Breast epithelium (tissue), 4 donors: ENCODE measurements at regions not wholly inside any gene's neighbourhood (a gene's known extent, or its start where the extent isn't known, plus 50 kb on each side); places are given as distances from the start of the nearest gene placed in this dataset.

Experiments
- DNase-seq, 2 donors: peaks; one replicate each; pipeline ENCODE4 v3.0.0-alpha.2; 2019; ENCODE audit warnings: low spot score in 2 of 2
- H3K27ac ChIP-seq, 2 donors: fragments of 200-600 bp; sonication (generic) in 1 of 2; one replicate each; pipeline ENCODE4 v1.5.1; 2016 to 2019; ENCODE audit warnings: mild to moderate bottlenecking in 1 of 2
- H3K27me3 ChIP-seq, 2 donors: fragments of 200-600 bp; sonication (generic) in 1 of 2; one replicate each; pipeline versions ENCODE4 v1.5.1 to v1.6.0; 2017 to 2019; ENCODE audit warnings: control low read depth in 1 of 2, mild to moderate bottlenecking in 1 of 2
- H3K36me3 ChIP-seq: fragments of 200-600 bp; one replicate; pipeline ENCODE4 v1.5.1; 2019
- H3K4me1 ChIP-seq, 2 donors: fragments of 200-600 bp; sonication (generic); one replicate each; pipeline ENCODE4 v1.5.1; 2016 to 2019; ENCODE audit warnings: control low read depth in 1 of 2
- H3K4me3 ChIP-seq, 3 donors: fragments of 200-600 bp; sonication (generic); 1 replicate in 2 of 3; 2 replicates in 1 of 3; pipeline ENCODE4 v1.5.1; 2016 to 2019; ENCODE audit warnings: mild to moderate bottlenecking in 3 of 3, moderate library complexity in 2 of 3
- H3K9me3 ChIP-seq, 2 donors: fragments of 200-600 bp; sonication (generic) in 1 of 2; one replicate each; pipeline ENCODE4 v1.5.1; 2016 to 2019; ENCODE audit warnings: control low read depth in 1 of 2
- CTCF ChIP-seq, 3 donors: fragments of 450-650 bp; IDR thresholded peaks; one replicate each; pipeline ENCODE4 v1.5.1; 2016 to 2017; ENCODE audit warnings: antibody characterized with exemption in 3 of 3, mild to moderate bottlenecking in 3 of 3, moderate library complexity in 3 of 3
- POLR2A ChIP-seq: fragments of 450-650 bp; IDR thresholded peaks from one replicate; pipeline ENCODE4 v1.6.1; 2016; ENCODE audit warnings: antibody characterized with exemption, mild to moderate bottlenecking, moderate library complexity
- POLR2AphosphoS5 ChIP-seq, 3 donors: sonication (generic); formaldehyde crosslinking; IDR thresholded peaks; one replicate each; pipeline ENCODE4 v1.6.1; 2017; ENCODE audit warnings: antibody characterized with exemption in 3 of 3
- intact Hi-C: fragments of 100-400 bp; cut with DNase I; formaldehyde crosslinking; loops from one replicate; pipeline ENCODE4 v1.15.1; 2023; ENCODE audit warnings: low total_unique reads

GRCh38 chr2:735670-736218 is 58.5 kb upstream of the TMEM18 start:
- no peaks in the 10 kb centered on the region for H3K27me3 ChIP-seq
- H3K4me3 ChIP-seq, result no peak overlapping the region
- no peaks in the 10 kb centered on the region for H3K36me3 ChIP-seq
- no peak for DNase-seq
- H3K27ac ChIP-seq, result no peak overlapping the region
- no peaks in the 10 kb centered on the region for H3K9me3 ChIP-seq
- intact Hi-C loops, result no loop called here
- no peaks in the 10 kb centered on the region for H3K4me1 ChIP-seq
- no peak for TF ChIP-seq CTCF (IDR thresholded peaks at IDR 0.05)
- TF ChIP-seq POLR2A, result no peak
- no peak for TF ChIP-seq POLR2AphosphoS5 (IDR thresholded peaks at IDR 0.05)

GRCh38 chr2:734496-734895 is 57.3 kb upstream of the TMEM18 start:
- intact Hi-C loops, result no loop called here
- no peaks in the 10 kb centered on the region for H3K9me3 ChIP-seq
- no peaks in the 10 kb centered on the region for H3K4me1 ChIP-seq
- no peaks in the 10 kb centered on the region for H3K27me3 ChIP-seq
- H3K4me3 ChIP-seq, result no peak overlapping the region
- no peak overlapping the region for H3K27ac ChIP-seq
- no peak for DNase-seq
- H3K36me3 ChIP-seq, result no peaks in the 10 kb centered on the region
- TF ChIP-seq POLR2AphosphoS5 (IDR thresholded peaks at IDR 0.05) (no peak), POLR2A (no peak), CTCF (IDR thresholded peaks at IDR 0.05) (no peak)

GRCh38 chr2:733495-733894 is 56.3 kb upstream of the TMEM18 start:
- TF ChIP-seq POLR2A, result no peak
- TF ChIP-seq CTCF (IDR thresholded peaks at IDR 0.05), result no peak
- TF ChIP-seq POLR2AphosphoS5 (IDR thresholded peaks at IDR 0.05), result no peak
- Histone ChIP-seq H3K9me3 (no peaks in the 10 kb centered on the region), H3K4me1 (no peaks in the 10 kb centered on the region), H3K36me3 (no peaks in the 10 kb centered on the region), H3K4me3 (no peak overlapping the region), H3K27ac (no peak overlapping the region), H3K27me3 (no peaks in the 10 kb centered on the region)
- intact Hi-C loops, result no loop called here
- no peak for DNase-seq

- Histone ChIP-seq H3K36me3 (no peaks in the 10 kb centered on the region), H3K27ac (no peak overlapping the region), H3K4me1 (no peaks in the 10 kb centered on the region), H3K9me3 (no peaks in the 10 kb centered on the region), H3K27me3 (no peaks in the 10 kb centered on the region), H3K4me3 (no peak overlapping the region)
- DNase-seq, result no peak
- intact Hi-C loops, result no loop called here
- no peak for TF ChIP-seq POLR2AphosphoS5 (IDR thresholded peaks at IDR 0.05)
- no peak for TF ChIP-seq CTCF (IDR thresholded peaks at IDR 0.05)
- no peak for TF ChIP-seq POLR2A
Observed at GRCh38 chr2:733001-733400, 55.8 kb upstream of the TMEM18 start.

- intact Hi-C loops, result no loop called here
- Histone ChIP-seq H3K9me3 (no peaks in the 10 kb centered on the region), H3K27ac (no peak overlapping the region), H3K27me3 (no peaks in the 10 kb centered on the region), H3K4me1 (no peaks in the 10 kb centered on the region), H3K36me3 (no peaks in the 10 kb centered on the region), H3K4me3 (no peak overlapping the region)
- TF ChIP-seq CTCF (IDR thresholded peaks at IDR 0.05) (no peak), POLR2AphosphoS5 (IDR thresholded peaks at IDR 0.05) (no peak)
- no peak for DNase-seq
Observed at GRCh38 chr2:731711-732110, 54.5 kb upstream of the TMEM18 start.
